Small intestine (tissue), 7 donors: ENCODE measurements at regions not wholly inside any gene's neighbourhood (a gene's known extent, or its start where the extent isn't known, plus 50 kb on each side); places are given as distances from the start of the nearest gene placed in this dataset.

ENCODE experiments used
- DNase-seq, 2 donors: peaks; one replicate each; pipeline versions ENCODE4 v3.0.0 to v3.0.0-alpha.2; 2013
- FAIRE-seq: peaks from 2 replicates; lab custom pipeline; 2012; peaks lifted over from hg19 to GRCh38; lab: Jason Lieb, UNC
- H3K27ac ChIP-seq, 3 donors: one replicate each; pipeline ENCODE4 v1.5.1; 2013; ENCODE audit warnings: low read length in 2 of 3, mild to moderate bottlenecking in 2 of 3, control low read depth in 1 of 3, inconsistent platforms in 1 of 3, low read depth in 1 of 3, moderate library complexity in 1 of 3
- H3K27me3 ChIP-seq, 3 donors: one replicate each; pipeline ENCODE4 v1.6.1; 2013; ENCODE audit warnings: low read length in 3 of 3, inconsistent platforms in 1 of 3; ENCODE audit not compliant: control insufficient read depth in 3 of 3, insufficient read depth in 3 of 3
- H3K36me3 ChIP-seq, 3 donors: one replicate each; pipeline ENCODE4 v1.6.1; 2013; ENCODE audit warnings: low read length in 3 of 3, inconsistent platforms in 1 of 3, low read depth in 1 of 3, mild to moderate bottlenecking in 1 of 3, moderate library complexity in 1 of 3; ENCODE audit not compliant: control insufficient read depth in 3 of 3, insufficient read depth in 2 of 3
- H3K4me1 ChIP-seq, 3 donors: one replicate each; pipeline ENCODE4 v1.6.1; 2013; ENCODE audit warnings: low read length in 2 of 3, inconsistent platforms in 1 of 3, low read depth in 1 of 3, mild to moderate bottlenecking in 1 of 3, moderate library complexity in 1 of 3; ENCODE audit not compliant: control insufficient read depth in 3 of 3, insufficient read depth in 2 of 3
- H3K4me3 ChIP-seq, 3 donors: one replicate each; pipeline ENCODE4 v1.5.1; 2013; ENCODE audit warnings: low read length in 3 of 3, control low read depth in 1 of 3, inconsistent platforms in 1 of 3, low read depth in 1 of 3, mild to moderate bottlenecking in 1 of 3, moderate library complexity in 1 of 3
- H3K9me3 ChIP-seq, 2 donors: one replicate each; pipeline ENCODE4 v1.6.1; 2013; ENCODE audit warnings: low read depth in 1 of 2, low read length in 1 of 2; ENCODE audit not compliant: control insufficient read depth in 2 of 2, insufficient read depth in 1 of 2
- WGBS, 3 donors: extraction: QIAGEN DNeasy Blood & Tissue Kit; methylation state at CpG; one replicate each; pipeline ENCODE4 v1.1.7; 2013; 5-methylcytosine and 5-hydroxymethylcytosine counted together
- donor health status: healthy with polysubstance abuse.
- donor health status: control.
- donor health status: control.
- donor health status: Bipolar disorder and iron deficiency.
- donor health status: healthy.

- H3K4me1 ChIP-seq = no peaks in the 10 kb centered on the region
- no peaks in the 10 kb centered on the region for H3K36me3 ChIP-seq
- no peak overlapping the region for H3K27ac ChIP-seq
- FAIRE-seq = no peak
- H3K9me3 ChIP-seq = no peaks in the 10 kb centered on the region
- H3K4me3 ChIP-seq = no peak overlapping the region
- 82 to 87% (median 85%) methylated on average over 8 of the region's 8 CpGs for WGBS, 3 donors
- no peak for DNase-seq
- no peaks in the 10 kb centered on the region for H3K27me3 ChIP-seq
These were observed 138.3 kb upstream of the CDH4 start for GRCh38 chr20:61113731-61114130.

GRCh38 chr20:61114493-61115175, 137.4 kb upstream of the CDH4 start:
- DNase-seq = no peak
- no peak overlapping the region for H3K27ac ChIP-seq
- H3K9me3 ChIP-seq = no peaks in the 10 kb centered on the region
- H3K36me3 ChIP-seq = no peaks in the 10 kb centered on the region
- WGBS, 3 donors = 90 to 91% (median 90%) methylated on average over 18 of the region's 18 CpGs
- no peak for FAIRE-seq
- H3K27me3 ChIP-seq = no peaks in the 10 kb centered on the region
- H3K4me1 ChIP-seq = no peaks in the 10 kb centered on the region
- H3K4me3 ChIP-seq = no peak overlapping the region

GRCh38 chr20:61115364-61116065, 136.5 kb upstream of the CDH4 start:
- no peak overlapping the region for H3K4me3 ChIP-seq
- H3K4me1 ChIP-seq = no peaks in the 10 kb centered on the region
- DNase-seq (no peak), FAIRE-seq (no peak)
- H3K27ac ChIP-seq = no peak overlapping the region
- H3K27me3 ChIP-seq = no peaks in the 10 kb centered on the region
- H3K9me3 ChIP-seq = no peaks in the 10 kb centered on the region
- 42 to 60% (median 44%) methylated on average over 8 of the region's 8 CpGs for WGBS, 3 donors
- H3K36me3 ChIP-seq = no peaks in the 10 kb centered on the region

DNA sequence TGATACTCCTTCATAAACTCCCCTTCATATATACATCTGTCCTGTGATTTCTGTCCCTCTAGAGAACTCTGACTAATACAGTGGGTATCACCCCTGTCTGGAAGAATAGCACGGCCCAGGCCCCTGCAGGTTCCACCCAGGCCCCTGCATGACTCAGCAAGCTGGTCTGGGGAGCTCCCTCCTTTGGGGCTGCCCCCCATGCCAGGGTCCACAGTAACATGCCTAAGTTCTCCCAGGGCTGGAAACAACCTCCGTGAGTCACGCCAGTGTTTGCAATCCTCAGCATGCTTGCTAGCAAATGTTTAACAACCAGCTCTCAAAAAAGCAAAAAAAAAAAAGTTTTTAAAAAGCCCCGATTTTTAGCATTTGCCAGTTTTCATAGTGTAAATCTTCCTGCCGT, 134.3 kb upstream of the CDH4 start:
- H3K27me3 ChIP-seq = no peaks in the 10 kb centered on the region
- H3K9me3 ChIP-seq = no peaks in the 10 kb centered on the region
- DNase-seq (peak in 1 of 2 donors; percentile 27), FAIRE-seq (no peak)
- H3K4me3 ChIP-seq = no peak overlapping the region
- WGBS, 3 donors = 16 to 39% (median 28%) methylated on average over 5 of the region's 5 CpGs
- no peaks in the 10 kb centered on the region for H3K4me1 ChIP-seq
- H3K27ac ChIP-seq = no peak overlapping the region
- H3K36me3 ChIP-seq = no peaks in the 10 kb centered on the region

DNA sequence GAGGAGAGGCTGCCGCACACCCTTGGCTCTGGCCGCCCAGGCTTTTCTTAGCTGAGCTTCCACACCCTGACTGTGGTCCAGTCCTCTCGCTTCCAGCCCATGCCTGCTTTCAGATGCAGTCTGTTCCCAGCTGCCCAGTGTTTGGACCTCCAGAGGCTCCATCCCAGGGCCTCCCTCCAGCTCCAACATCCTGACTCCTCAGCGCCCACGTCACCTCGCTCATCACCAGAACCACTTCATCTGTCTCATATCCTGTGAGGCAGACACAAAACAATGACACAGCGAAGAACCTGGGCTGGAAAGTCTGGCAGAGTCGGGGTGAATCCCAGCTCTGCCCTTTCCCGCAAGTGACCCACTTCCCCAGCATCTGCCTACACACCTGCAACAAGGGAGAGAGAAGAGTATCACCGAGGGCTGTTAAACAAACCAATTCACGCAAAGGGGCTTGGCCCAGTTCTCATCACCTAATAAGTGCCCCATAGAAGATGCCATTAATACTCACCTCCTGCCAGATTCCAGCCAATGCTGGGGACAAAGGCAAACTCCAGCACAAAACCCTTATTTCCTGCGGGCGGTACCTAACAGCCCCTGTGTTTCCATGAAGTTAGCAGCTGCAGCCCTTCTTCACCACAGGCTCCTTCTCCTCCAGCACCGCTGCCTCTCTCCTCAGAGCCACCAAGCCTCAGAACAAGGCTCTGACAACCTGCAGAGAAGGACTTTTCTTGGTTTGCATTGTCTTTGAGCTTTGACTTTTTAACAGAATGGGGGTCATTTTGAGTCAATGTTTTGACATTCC, 133.4 kb upstream of the CDH4 start:
- no peaks in the 10 kb centered on the region for H3K9me3 ChIP-seq
- 72 to 77% (median 77%) methylated on average over 14 of the region's 14 CpGs for WGBS, 3 donors
- no peaks in the 10 kb centered on the region for H3K27me3 ChIP-seq
- no peaks in the 10 kb centered on the region for H3K36me3 ChIP-seq
- DNase-seq (no peak), FAIRE-seq (no peak)
- no peak overlapping the region for H3K27ac ChIP-seq
- H3K4me1 ChIP-seq = no peaks in the 10 kb centered on the region
- H3K4me3 ChIP-seq = no peak overlapping the region

- H3K36me3 ChIP-seq = no peaks in the 10 kb centered on the region
- H3K27me3 ChIP-seq = no peaks in the 10 kb centered on the region
- no peaks in the 10 kb centered on the region for H3K4me1 ChIP-seq
- FAIRE-seq (no peak), DNase-seq (no peak)
- 63 to 71% (median 69%) methylated on average over 10 of the region's 10 CpGs for WGBS, 3 donors
- no peaks in the 10 kb centered on the region for H3K9me3 ChIP-seq
- H3K27ac ChIP-seq = no peak overlapping the region
- H3K4me3 ChIP-seq = no peak overlapping the region
These were observed 132.8 kb upstream of the CDH4 start for GRCh38 chr20:61119273-61119672.

DNA sequence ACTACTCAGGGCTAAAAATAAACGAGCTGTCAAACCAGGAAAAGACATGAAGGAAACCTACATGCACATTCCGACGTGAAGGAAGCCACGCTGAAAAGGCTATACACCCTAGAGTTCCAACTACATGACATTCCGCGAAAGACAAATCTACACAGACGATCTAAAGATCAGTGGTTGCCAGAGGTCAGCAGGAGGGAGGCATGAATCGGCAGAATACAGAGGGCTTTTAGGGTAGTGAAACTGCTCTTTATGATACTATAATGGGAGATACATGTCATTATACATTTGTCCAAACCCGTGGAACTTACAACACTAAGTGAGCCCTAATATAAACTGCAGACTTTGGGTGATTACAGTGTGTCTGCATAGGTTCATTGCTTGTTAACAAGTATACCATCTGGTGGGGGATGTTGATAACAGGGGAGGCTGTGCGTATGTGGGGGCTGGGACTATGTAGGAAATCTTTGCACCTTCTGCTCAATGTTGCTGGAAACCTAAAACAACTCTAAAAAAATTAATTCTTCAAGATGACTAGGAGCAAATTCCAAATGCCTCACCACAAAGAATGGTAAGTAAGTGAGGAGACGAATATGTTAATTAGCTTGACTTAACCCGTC, 132.2 kb upstream of the CDH4 start:
- Histone ChIP-seq H3K27me3 (no peaks in the 10 kb centered on the region), H3K27ac (no peak overlapping the region), H3K36me3 (no peaks in the 10 kb centered on the region), H3K4me1 (no peaks in the 10 kb centered on the region), H3K9me3 (no peaks in the 10 kb centered on the region), H3K4me3 (no peak overlapping the region)
- 57 to 63% (median 61%) methylated on average over 12 of the region's 12 CpGs for WGBS, 3 donors
- no peak for DNase-seq
- no peak for FAIRE-seq
